HTR-8/SVneo (cell line): ENCODE measurements at regions not wholly inside any gene's neighbourhood (a gene's known extent, or its start where the extent isn't known, plus 50 kb on each side); places are given as distances from the start of the nearest gene placed in this dataset.

Experiments
- DNase-seq: peaks from one replicate; pipeline ENCODE4 v3.0.0; 2011; ENCODE audit warnings: low spot score, mixed read lengths; ENCODE audit not compliant: insufficient read length
- FAIRE-seq: peaks from 2 replicates; lab custom pipeline; 2011; peaks lifted over from hg19 to GRCh38; lab: Jason Lieb, UNC

GRCh38 chr5:171644536-171644935, 141.1 kb upstream of the SMIM23 start:
- no peak for FAIRE-seq
- DNase-seq, result no peak

GRCh38 chr5:171646102-171647042, 139.2 kb upstream of the SMIM23 start:
- DNase-seq (no peak), FAIRE-seq (no peak)

GRCh38 chr5:171647043-171647903, 138.3 kb upstream of the SMIM23 start:
- DNase-seq (peak; percentile 83), FAIRE-seq (peak; percentile 87)

GRCh38 chr5:171647904-171648260, 137.7 kb upstream of the SMIM23 start:
- FAIRE-seq (no peak), DNase-seq (no peak)

GRCh38 chr5:171648279-171649074, 137.1 kb upstream of the SMIM23 start:
- FAIRE-seq, result no peak
- no peak for DNase-seq

- DNase-seq (no peak), FAIRE-seq (no peak)
Measured at GRCh38 chr5:171649075-171649401, 136.6 kb upstream of the SMIM23 start.

GRCh38 chr5:171650597-171650996, 135.0 kb upstream of the SMIM23 start:
- FAIRE-seq (no peak), DNase-seq (no peak)

- no peak for FAIRE-seq
- DNase-seq, result no peak
Measured at GRCh38 chr5:171651102-171651501, 134.5 kb upstream of the SMIM23 start.

- FAIRE-seq (no peak), DNase-seq (no peak)
Measured at GRCh38 chr5:171654881-171655280, 130.7 kb upstream of the SMIM23 start.

GRCh38 chr5:171657473-171657872, 128.1 kb upstream of the SMIM23 start:
- DNase-seq (no peak), FAIRE-seq (no peak)

GRCh38 chr5:171659896-171660295, 125.7 kb upstream of the SMIM23 start:
- FAIRE-seq (no peak), DNase-seq (no peak)

- no peak for DNase-seq
- no peak for FAIRE-seq
Measured at GRCh38 chr5:171660434-171660833, 125.2 kb upstream of the SMIM23 start.

- no peak for FAIRE-seq
- no peak for DNase-seq
Measured at GRCh38 chr5:171661143-171661542, 124.5 kb upstream of the SMIM23 start.

- no peak for DNase-seq
- FAIRE-seq, result no peak
Measured at GRCh38 chr5:171663311-171664085, 122.1 kb upstream of the SMIM23 start.

- no peak for FAIRE-seq
- no peak for DNase-seq
Measured at GRCh38 chr5:171664489-171664888, 121.1 kb upstream of the SMIM23 start.

- FAIRE-seq (no peak), DNase-seq (no peak)
Measured at GRCh38 chr5:171666815-171667214, 118.8 kb upstream of the SMIM23 start.

GRCh38 chr5:171667341-171668096, 118.1 kb upstream of the SMIM23 start:
- FAIRE-seq, result no peak
- DNase-seq, result peak; percentile 69

GRCh38 chr5:171668097-171668412, 117.6 kb upstream of the SMIM23 start:
- FAIRE-seq, result no peak
- DNase-seq, result no peak

GRCh38 chr5:171669571-171669970, 116.0 kb upstream of the SMIM23 start:
- no peak for DNase-seq
- FAIRE-seq, result no peak
